BLaER1 (cell line): ENCODE measurements at regions not wholly inside any gene's neighbourhood (a gene's known extent, or its start where the extent isn't known, plus 50 kb on each side); places are given as distances from the start of the nearest gene placed in this dataset.

ENCODE experiments used
- H3K27ac ChIP-seq: shearing (Covaris generic); formaldehyde crosslinking; 2 replicates; pipeline ENCODE4 v1.8.1; 2022
- H3K27me3 ChIP-seq: shearing (Covaris generic); formaldehyde crosslinking; 2 replicates; pipeline ENCODE4 v1.8.1; 2022
- H3K36me3 ChIP-seq: shearing (Covaris generic); formaldehyde crosslinking; 2 replicates; pipeline ENCODE4 v1.8.1; 2022
- H3K4me1 ChIP-seq: shearing (Covaris generic); formaldehyde crosslinking; 2 replicates; pipeline ENCODE4 v1.8.1; 2022
- H3K4me2 ChIP-seq: shearing (Covaris generic); formaldehyde crosslinking; 2 replicates; pipeline ENCODE4 v1.8.1; 2022
- H3K4me3 ChIP-seq: shearing (Covaris generic); formaldehyde crosslinking; 2 replicates; pipeline ENCODE4 v1.8.1; 2022
- H3K9ac ChIP-seq: shearing (Covaris generic); formaldehyde crosslinking; 2 replicates; pipeline ENCODE4 v1.8.1; 2022
- H3K9me3 ChIP-seq: shearing (Covaris generic); formaldehyde crosslinking; 2 replicates; pipeline ENCODE4 v1.8.1; 2022
- H4K20me1 ChIP-seq: shearing (Covaris generic); formaldehyde crosslinking; 2 replicates; pipeline ENCODE4 v1.8.1; 2022
- Cebpa-rat ChIP-seq: shearing (Covaris generic); IDR thresholded peaks from 2 replicates; pipeline ENCODE4 v1.8.1; 2022

DNA sequence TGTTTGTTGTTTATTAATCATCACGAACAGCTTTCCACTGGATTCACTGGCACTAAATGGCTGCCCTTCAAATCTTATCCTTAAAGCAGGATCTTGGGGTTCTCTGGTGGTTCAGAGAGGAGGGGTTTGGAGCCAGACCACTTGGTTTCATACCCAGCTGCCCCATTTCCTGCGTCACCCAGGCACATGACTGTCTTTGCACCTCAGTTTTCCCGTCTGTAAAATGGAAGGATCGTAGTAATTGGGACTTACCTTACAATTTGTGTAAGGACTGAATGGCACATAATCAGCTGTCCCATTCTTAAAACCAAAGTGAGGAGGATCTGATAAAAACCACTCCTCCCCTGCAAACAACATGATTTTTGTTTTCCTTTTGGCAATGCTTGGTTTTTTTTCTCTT, 318.3 kb downstream of the ZNF536 start:
- Histone ChIP-seq H3K4me1 (peaks cover 24% of the 10 kb centered on the region), H4K20me1 (no peaks in the 10 kb centered on the region), H3K27ac (no peak overlapping the region), H3K4me3 (no peak overlapping the region), H3K36me3 (no peaks in the 10 kb centered on the region), H3K9ac (no peak overlapping the region), H3K9me3 (no peaks in the 10 kb centered on the region), H3K27me3 (peaks cover 34% of the 10 kb centered on the region), H3K4me2 (no peak overlapping the region; the same call in 1 of the 2 replicates)
- TF ChIP-seq Cebpa-rat = no peak

DNA sequence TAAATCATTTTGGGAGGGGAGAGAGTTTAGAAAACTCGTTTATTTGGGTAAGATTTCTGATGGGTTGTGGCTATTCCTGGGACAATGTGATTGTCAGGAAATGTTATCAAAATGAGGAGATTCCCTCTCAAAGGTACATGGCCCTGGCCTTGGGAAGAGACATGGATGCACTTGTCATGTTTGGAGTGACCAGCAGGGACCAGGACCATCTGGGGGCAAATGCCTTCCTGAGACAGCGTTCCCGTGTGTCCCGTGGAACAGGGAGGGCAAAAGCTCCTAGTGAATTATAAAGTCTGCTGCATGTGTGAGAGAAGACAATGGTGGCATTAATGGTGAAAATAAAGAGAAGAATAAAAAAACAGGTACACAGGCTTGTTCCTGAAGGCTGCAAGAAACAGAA, 317.3 kb downstream of the ZNF536 start:
- Histone ChIP-seq H3K27ac (no peak overlapping the region), H3K4me3 (no peak overlapping the region), H3K9ac (no peak overlapping the region), H3K27me3 (peaks cover 34% of the 10 kb centered on the region), H3K4me1 (peaks cover 24% of the 10 kb centered on the region), H3K36me3 (no peaks in the 10 kb centered on the region), H3K4me2 (no peak overlapping the region), H3K9me3 (no peaks in the 10 kb centered on the region), H4K20me1 (no peaks in the 10 kb centered on the region)
- TF ChIP-seq Cebpa-rat = no peak

DNA sequence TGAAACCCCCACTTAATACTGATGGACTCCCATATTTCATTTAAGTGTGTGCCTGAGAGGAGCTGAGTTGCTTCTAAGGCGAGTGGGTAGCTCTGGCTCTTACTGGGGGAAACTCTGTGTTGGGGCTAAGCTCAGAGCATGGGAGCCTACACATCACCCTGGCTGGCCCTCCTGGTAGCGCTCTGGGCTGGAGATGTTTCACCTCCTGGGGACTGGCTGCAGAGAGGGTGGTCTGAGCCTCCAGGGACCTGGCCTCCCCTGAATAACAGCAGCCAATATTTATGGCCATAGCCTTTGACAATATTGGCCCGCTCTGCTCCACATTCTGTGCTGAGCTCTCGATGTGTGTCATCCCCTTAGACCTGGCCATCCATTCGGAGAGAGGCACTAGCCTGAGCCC, 316.5 kb downstream of the ZNF536 start:
- no peak for TF ChIP-seq Cebpa-rat
- no peaks in the 10 kb centered on the region for H3K9me3 ChIP-seq
- H3K4me2 ChIP-seq = no peak overlapping the region
- no peak overlapping the region for H3K27ac ChIP-seq
- no peaks in the 10 kb centered on the region for H3K36me3 ChIP-seq
- peaks cover 33% of the 10 kb centered on the region for H3K27me3 ChIP-seq
- H3K9ac ChIP-seq = no peak overlapping the region
- H3K4me3 ChIP-seq = no peak overlapping the region
- H4K20me1 ChIP-seq = no peaks in the 10 kb centered on the region
- peaks cover 24% of the 10 kb centered on the region for H3K4me1 ChIP-seq

- Histone ChIP-seq H3K36me3 (no peaks in the 10 kb centered on the region), H3K9ac (no peak overlapping the region), H3K27ac (no peak overlapping the region), H4K20me1 (no peaks in the 10 kb centered on the region), H3K4me1 (peaks cover 12% of the 10 kb centered on the region; the same call in 1 of the 2 replicates), H3K9me3 (no peaks in the 10 kb centered on the region), H3K4me3 (no peak overlapping the region), H3K27me3 (peaks cover 16% of the 10 kb centered on the region), H3K4me2 (no peak overlapping the region)
- TF ChIP-seq Cebpa-rat = no peak
Observed at GRCh38 chr19:30686826-30687566, 314.8 kb downstream of the ZNF536 start.

DNA sequence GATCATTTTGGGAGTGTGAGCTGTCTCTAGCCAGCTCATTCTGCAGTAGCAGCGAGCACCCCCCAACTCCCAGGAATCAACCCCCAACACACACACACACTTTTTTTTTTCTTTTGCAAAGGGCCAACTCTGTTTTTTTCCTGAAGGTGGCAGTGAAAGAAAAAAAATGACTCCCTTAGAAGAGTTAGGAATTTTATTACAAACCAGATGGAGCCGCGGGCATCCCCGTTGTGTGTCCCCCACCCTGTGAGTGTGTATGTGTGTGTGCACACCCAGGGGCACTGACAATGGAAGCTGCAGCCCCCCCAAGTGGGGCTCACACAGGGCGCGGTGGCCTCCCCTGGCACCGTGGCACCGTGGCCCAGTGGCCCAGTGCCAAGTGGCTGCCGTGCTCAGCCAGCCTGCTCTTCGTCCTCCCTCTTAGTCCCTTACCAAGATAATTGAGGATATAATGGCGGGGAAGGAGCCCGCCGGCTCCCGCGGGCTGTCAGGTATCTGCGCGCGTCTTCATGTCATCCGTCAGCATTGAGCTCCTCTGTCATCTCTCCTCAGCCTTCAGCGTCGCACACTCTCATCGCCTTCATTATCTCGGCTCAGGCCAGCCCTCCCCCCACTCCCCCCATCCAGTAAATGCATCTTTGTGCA, 314.1 kb downstream of the ZNF536 start:
- no peak overlapping the region for H3K27ac ChIP-seq
- peaks cover 9% of the 10 kb centered on the region for H3K27me3 ChIP-seq
- H3K36me3 ChIP-seq = no peaks in the 10 kb centered on the region
- H3K4me3 ChIP-seq = no peak overlapping the region
- peaks cover 5% of the 10 kb centered on the region; the same call in 1 of the 2 replicates for H3K4me1 ChIP-seq
- no peak for TF ChIP-seq Cebpa-rat
- H4K20me1 ChIP-seq = no peaks in the 10 kb centered on the region
- H3K9ac ChIP-seq = no peak overlapping the region
- H3K9me3 ChIP-seq = no peaks in the 10 kb centered on the region
- H3K4me2 ChIP-seq = no peak overlapping the region

- H3K4me1 ChIP-seq = no peaks in the 10 kb centered on the region
- no peak for TF ChIP-seq Cebpa-rat
Observed at GRCh38 chr19:30685426-30686000, 313.3 kb downstream of the ZNF536 start.

DNA sequence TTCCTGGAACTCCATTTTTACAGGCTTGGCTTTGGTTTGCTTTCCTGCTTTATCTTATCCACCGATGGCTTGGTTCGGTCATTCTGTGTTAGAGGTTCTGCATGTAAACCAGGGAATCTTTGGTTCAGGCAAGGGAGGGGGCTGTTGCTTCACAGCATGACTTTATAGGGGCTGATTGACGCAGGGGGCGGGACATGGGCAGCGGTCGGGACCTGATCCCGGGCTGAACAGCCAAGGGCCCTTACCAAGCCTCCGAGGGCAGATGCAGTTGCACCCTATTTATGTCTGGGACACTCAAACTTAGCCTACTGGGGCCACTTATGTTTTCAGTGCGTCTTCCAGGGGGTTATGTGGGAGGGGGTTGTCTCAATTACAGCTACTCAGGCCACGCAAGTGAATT, 312.4 kb downstream of the ZNF536 start:
- Histone ChIP-seq H4K20me1 (no peaks in the 10 kb centered on the region), H3K27ac (no peak overlapping the region), H3K4me3 (no peak overlapping the region), H3K9ac (no peak overlapping the region), H3K27me3 (no peaks in the 10 kb centered on the region), H3K9me3 (no peaks in the 10 kb centered on the region), H3K4me2 (no peak overlapping the region), H3K36me3 (no peaks in the 10 kb centered on the region), H3K4me1 (no peaks in the 10 kb centered on the region)
- no peak for TF ChIP-seq Cebpa-rat

More at GRCh38 chr19:30685426-30686000, 313.3 kb downstream of the ZNF536 start:
- Histone ChIP-seq H3K4me3 (no peak overlapping the region), H3K36me3 (no peaks in the 10 kb centered on the region), H4K20me1 (no peaks in the 10 kb centered on the region), H3K27me3 (peaks cover 1% of the 10 kb centered on the region; the same call in 1 of the 2 replicates), H3K9ac (no peak overlapping the region), H3K4me2 (no peak overlapping the region), H3K9me3 (no peaks in the 10 kb centered on the region), H3K27ac (no peak overlapping the region)

DNA sequence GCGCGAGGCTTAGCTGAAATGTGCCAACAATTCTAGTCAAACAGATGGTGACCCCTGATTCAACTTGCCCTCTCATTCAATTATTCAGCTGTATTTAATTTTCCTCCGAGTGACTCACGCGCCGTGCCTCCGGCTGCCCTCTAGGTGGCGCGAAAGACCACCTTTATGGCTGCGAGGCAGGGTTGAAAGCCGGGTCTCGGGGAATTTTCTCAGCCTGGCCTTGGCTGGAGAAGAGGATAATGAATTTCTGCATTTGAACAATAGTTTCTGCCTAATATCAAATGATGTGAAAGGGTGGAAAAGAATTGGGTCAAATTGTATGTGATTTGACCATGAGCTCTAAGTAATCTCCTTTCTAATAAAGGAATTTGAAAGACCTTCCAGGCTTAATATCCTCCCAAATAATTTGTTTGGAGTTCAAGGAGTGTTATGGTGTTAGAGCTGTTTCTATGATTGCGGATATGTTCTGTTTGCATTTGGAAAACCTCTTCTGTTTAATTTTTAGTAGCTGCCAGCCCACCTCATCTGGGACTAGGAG, 310.9 kb downstream of the ZNF536 start:
- H3K4me1 ChIP-seq = no peaks in the 10 kb centered on the region
- H3K4me3 ChIP-seq = no peak overlapping the region
- H3K9me3 ChIP-seq = no peaks in the 10 kb centered on the region
- H3K9ac ChIP-seq = no peak overlapping the region
- no peak overlapping the region for H3K27ac ChIP-seq
- no peak for TF ChIP-seq Cebpa-rat
- no peak overlapping the region for H3K4me2 ChIP-seq
- no peaks in the 10 kb centered on the region for H4K20me1 ChIP-seq
- H3K27me3 ChIP-seq = no peaks in the 10 kb centered on the region
- H3K36me3 ChIP-seq = no peaks in the 10 kb centered on the region

GRCh38 chr19:30682146-30682998, 310.2 kb downstream of the ZNF536 start:
- Histone ChIP-seq H3K9ac (no peak overlapping the region), H3K4me1 (no peaks in the 10 kb centered on the region), H3K4me2 (no peak overlapping the region), H3K27ac (no peak overlapping the region), H3K36me3 (no peaks in the 10 kb centered on the region), H3K4me3 (no peak overlapping the region), H4K20me1 (no peaks in the 10 kb centered on the region), H3K27me3 (no peaks in the 10 kb centered on the region), H3K9me3 (no peaks in the 10 kb centered on the region)
- TF ChIP-seq Cebpa-rat = no peak
